Activated CD4-positive, alpha-beta T cell treated with anti-CD3 and anti-CD28 coated beads, Interleukin-2, Interleukin-6, amounts not matched to agents 100 ng/mL and 50 ng/mL, durations not matched to agents 16 hours and 8 hours (primary cell): ENCODE measurements at regions not wholly inside any gene's neighbourhood (a gene's known extent, or its start where the extent isn't known, plus 50 kb on each side); places are given as distances from the start of the nearest gene placed in this dataset.
"Not testable (repeated sequence)": the region's sequence is repeated elsewhere in the genome, so short reads cannot be mapped to it uniquely, and the experiment has no call there.

Experiments
- DNase-seq: peaks from one replicate; pipeline ENCODE4 v3.0.0-alpha.2; 2020

GRCh38 chr1:234914606-234915290 is 213.9 kb downstream of the TOMM20 start:
- no peak for DNase-seq

- DNase-seq: no peak
Measured at GRCh38 chr1:234913771-234914170, 214.9 kb downstream of the TOMM20 start.

DNA sequence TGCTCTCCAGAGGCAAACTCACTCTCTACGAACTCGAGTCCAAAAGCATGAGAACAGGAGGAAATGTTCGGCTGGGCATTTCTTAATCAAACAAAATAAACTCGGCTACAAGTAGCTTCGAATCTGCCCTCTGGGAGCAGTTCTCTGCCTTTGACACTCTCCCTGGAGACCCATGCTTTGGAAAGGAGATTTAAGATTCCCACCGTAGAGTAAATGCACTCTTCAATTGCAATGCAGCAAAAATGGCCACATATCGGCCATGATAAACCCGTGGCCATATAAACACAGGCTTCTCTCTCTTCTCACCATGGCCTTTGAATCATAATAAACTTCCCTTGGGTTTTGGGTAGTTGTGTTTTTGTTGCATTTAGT is 215.4 kb downstream of the TOMM20 start:
- no peak for DNase-seq

DNA sequence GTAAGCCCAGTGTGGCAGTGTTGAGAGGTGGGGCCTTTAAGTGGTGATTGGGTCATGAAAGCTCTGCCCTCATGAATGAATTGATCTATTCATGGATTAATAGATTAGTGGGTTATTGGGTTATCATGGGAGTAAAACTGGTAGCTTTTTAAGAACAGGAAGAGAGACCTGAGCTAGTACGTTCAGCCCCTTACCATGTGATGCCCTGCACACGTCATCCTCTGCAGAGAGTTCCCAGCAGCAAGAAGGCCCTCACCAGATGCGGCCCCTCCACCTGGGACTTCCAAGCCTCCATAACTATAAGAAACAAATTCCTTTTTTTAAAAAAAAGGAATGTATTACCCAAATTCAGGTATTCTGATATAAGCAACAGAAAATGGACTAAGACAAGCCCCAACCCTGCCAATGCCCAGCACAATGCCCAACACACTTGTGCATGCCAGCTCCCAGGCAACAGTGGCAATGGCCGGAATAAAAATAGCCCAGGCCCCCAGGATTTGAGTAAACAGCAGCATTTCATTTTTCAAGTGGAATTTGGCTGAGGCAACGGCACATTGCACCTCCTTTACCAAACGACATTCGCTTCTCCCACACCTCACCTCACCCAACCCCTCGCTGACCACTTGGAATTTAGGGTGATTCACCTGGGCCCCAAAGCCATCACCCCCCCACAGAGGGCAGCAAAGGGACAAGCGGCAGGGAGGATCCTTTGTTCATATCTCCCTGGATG is 215.9 kb downstream of the TOMM20 start:
- no peak for DNase-seq

DNA sequence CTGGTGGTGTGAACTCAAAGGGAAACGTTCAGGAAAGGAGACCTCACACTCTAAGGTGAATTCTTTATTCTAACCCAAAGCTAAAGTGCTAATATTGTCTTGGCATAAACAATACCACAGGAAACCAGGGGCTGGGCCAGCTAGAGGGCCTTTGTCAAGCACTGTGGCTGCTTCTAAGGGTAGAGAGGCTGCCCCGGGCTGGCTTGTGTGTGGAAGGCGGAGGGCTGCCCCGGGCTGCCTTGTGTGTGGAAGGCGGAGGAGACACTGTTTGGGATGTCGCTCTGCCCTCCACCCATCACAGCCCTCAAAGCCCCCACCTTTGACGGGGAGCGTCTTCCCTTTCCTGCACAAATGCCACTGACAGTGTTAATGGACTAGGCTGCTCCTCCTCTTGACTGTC is 216.8 kb downstream of the TOMM20 start:
- no peak for DNase-seq

DNA sequence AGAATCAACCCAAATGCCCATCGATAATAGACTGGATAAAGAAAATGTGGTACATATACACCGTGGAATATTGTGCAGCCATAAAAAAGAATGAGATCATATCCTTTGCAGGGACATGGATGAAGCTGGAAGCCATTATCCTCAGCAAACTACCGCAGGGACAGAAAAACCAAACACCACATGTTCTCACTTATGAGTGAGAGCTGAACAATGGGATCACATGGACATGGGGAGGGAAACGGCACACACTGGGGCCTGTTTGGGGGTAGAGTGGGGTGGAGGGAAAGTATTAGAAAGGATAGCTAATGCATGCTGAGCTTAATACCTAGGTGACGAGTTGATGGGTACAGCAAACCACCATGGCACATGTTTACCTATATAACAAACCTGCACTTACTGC is 217.5 kb downstream of the TOMM20 start:
- DNase-seq: not testable (repeated sequence)

GRCh38 chr1:234909851-234910250 is 218.8 kb downstream of the TOMM20 start:
- no peak for DNase-seq

GRCh38 chr1:234909307-234909810 is 219.3 kb downstream of the TOMM20 start:
- DNase-seq: no peak

- no peak for DNase-seq
Measured at GRCh38 chr1:234908571-234908970, 220.1 kb downstream of the TOMM20 start.

GRCh38 chr1:234907940-234908405 is 220.7 kb downstream of the TOMM20 start:
- DNase-seq: no peak

- no peak for DNase-seq
Measured at GRCh38 chr1:234907208-234907939, 221.3 kb downstream of the TOMM20 start.

- no peak for DNase-seq
Measured at GRCh38 chr1:234906654-234907053, 222.0 kb downstream of the TOMM20 start.

GRCh38 chr1:234902774-234903547 is 225.7 kb downstream of the TOMM20 start:
- no peak for DNase-seq

DNA sequence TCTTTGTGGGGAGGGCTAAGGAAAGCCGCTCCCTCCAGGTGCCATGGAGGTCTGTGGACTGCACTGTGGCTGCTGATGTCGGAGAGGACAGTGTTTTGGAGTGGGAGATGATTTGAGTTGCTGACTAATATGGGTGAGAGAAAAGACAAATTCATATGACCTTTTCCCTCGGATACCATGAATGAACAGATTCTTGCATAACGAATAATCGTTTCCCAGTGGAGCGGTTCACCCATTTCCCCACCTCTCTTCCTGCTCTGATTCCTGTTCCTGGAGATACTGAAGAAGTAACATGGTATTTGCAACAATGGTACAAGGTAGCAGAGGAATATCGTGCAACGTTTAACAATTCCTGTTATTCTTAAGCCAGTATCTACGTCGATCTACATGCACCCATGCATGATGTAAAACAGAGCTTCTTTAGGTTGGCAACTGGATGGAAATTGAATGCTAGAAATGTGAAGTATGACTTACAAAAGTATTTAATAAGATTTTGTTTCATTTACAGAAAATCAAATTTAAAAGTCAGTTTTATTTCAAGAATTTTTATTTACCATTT is 227.1 kb downstream of the TOMM20 start:
- DNase-seq: no peak

DNA sequence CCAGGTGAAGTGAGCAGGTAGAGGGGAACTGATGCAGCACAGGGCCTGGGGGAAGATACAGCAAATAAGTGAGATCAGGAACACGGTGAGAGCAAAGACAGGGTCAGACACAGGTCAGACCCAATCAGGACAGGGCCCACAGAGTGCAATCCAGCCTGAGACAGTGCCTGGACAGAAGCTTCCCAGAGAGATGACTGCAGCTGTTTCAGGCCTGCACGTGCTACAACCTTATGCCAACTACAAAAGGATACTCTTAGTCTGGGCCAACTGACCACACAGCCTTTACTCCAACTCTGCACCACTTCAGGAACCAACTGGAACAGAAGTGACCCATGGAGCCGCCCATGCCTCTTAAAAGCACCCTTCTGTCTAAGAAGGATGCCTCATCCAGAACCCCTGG is 228.0 kb downstream of the TOMM20 start:
- no peak for DNase-seq

DNA sequence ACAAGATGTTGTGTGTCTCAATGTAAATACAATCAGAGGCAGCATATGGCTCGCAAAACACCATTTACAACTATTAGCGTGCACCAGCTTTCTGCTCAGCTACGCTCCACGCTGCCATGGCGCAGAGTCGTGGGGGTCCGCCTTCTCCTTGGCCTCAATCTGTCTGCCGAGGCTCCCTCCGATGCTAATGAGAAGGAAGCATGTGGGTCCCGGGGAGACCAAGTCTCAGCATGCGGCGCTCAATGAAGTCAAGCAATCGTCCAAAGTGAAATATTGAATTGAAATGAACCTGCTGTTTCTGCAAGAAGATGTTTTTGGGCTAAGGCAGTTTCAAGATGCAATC is 228.9 kb downstream of the TOMM20 start:
- no peak for DNase-seq

GRCh38 chr1:234899041-234899729 is 229.5 kb downstream of the TOMM20 start:
- DNase-seq: no peak

DNA sequence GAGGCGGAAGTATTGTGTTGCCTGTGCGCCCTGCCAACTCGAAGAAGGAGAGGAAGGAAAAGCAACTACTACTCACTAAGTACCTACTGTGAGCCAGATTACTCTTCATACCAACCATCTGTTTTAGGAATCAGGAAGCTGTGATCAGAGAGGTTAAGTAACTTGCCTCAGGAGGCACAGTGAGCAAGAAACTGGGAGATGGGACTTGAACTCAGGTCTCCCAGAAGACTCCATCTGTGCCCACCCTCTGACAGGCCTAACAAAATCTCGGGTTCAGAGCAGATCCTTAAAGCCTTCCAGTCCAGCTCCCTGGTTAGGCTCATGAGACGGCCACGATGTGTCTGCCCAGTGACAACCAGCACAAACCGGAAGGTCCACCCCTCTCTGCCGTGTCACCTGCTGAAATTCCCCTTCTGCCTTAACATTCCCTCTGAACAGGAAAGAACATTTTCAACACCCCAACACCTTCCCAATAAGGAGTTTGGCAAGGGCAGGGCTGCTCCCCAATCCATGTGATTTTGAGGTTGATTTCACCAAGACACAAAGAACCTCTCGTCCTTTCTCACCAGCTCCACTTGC is 230.1 kb downstream of the TOMM20 start:
- DNase-seq: no peak

DNA sequence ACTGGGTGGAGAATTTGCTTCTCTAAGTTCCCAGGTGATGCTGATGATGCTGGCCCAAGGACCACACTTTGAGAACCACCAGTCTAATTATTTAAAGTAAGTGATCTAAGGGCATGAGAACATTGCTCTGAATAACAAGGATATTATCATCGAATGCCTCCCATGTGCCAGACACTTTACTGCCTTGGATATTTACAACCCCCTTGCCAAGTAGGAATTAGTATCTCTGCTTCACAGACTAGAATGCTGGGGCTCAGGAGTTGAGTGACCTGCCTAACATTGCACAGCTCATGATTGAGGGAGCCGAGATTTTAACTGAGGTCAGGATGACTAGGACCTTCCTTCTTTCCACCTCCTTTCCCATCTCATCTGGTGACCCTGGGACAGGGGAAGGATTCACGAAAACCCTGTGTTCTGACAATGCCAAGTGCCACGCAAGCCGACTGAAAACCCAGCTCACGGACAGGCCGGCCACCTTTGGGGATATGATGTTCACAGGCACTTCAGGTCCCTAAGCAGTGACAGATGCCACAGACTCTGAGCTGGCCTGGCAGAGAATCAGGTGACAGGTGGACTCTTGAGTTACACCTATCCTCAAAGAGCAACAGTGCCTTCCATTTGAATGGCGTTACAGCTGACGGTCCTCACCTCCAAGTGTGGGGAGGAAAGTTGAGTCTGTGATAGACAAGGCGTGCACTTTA is 230.7 kb downstream of the TOMM20 start:
- DNase-seq: no peak

- DNase-seq: no peak
Measured at GRCh38 chr1:234897390-234897749, 231.3 kb downstream of the TOMM20 start.
